ENCODE measurements at regions not wholly inside any gene's neighbourhood (a gene's known extent, or its start where the extent isn't known, plus 50 kb on each side); places are given as distances from the start of the nearest gene placed in this dataset.

GRCh38 chr3:150309557-150309956 is 98.5 kb upstream of the TSC22D2 start (continued):
- TF ChIP-seq SRSF7 (optimal IDR thresholded peaks at IDR 0.05; ENCODE audit: low read depth, low read length) (no peak), POLR2H (tag; IDR thresholded peaks at IDR 0.05; ENCODE audit: low read depth) (no peak), EP300 (IDR thresholded peaks at IDR 0.05; ENCODE audit: low read length) (no peak), HNRNPUL1 (IDR thresholded peaks at IDR 0.05; ENCODE audit: low read length) (no peak), ZNF124 (CRISPR knock-in tag; IDR thresholded peaks at IDR 0.05) (no peak), C11orf30 (IDR thresholded peaks at IDR 0.05; ENCODE audit: low read depth) (peak; percentile 96), ETV6 (IDR thresholded peaks at IDR 0.05; ENCODE audit: borderline replicate concordance in 1 of 2, low read depth in 2 of 2, low read length in 1 of 2) (no peak), ETV6 (CRISPR knock-in tag; IDR thresholded peaks at IDR 0.05; ENCODE audit: borderline replicate concordance) (no peak), MAFF (IDR thresholded peaks at IDR 0.05; ENCODE audit: low read length) (peak; percentile 99), ARID3B (CRISPR knock-in tag; IDR thresholded peaks at IDR 0.05; ENCODE audit: borderline replicate concordance) (no peak), MAFK (IDR thresholded peaks at IDR 0.05; ENCODE audit: low read length) (peak; percentile 99), ZNF398 (CRISPR knock-in tag; IDR thresholded peaks at IDR 0.05) (no peak), HNRNPL (IDR thresholded peaks at IDR 0.05; ENCODE audit: low read depth, low read length) (no peak), ZNF584 (CRISPR knock-in tag; IDR thresholded peaks at IDR 0.05; ENCODE audit: low read depth) (no peak)
- TF ChIP-seq, protein P1, sequence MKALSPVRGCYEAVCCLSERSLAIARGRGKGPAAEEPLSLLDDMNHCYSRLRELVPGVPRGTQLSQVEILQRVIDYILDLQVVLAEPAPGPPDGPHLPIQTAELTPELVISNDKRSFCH (CRISPR knock-in tag; IDR thresholded peaks at IDR 0.05): no peak
- TF ChIP-seq, protein P1 (tag; IDR thresholded peaks at IDR 0.05): no peak
- TF ChIP-seq, protein P2, sequence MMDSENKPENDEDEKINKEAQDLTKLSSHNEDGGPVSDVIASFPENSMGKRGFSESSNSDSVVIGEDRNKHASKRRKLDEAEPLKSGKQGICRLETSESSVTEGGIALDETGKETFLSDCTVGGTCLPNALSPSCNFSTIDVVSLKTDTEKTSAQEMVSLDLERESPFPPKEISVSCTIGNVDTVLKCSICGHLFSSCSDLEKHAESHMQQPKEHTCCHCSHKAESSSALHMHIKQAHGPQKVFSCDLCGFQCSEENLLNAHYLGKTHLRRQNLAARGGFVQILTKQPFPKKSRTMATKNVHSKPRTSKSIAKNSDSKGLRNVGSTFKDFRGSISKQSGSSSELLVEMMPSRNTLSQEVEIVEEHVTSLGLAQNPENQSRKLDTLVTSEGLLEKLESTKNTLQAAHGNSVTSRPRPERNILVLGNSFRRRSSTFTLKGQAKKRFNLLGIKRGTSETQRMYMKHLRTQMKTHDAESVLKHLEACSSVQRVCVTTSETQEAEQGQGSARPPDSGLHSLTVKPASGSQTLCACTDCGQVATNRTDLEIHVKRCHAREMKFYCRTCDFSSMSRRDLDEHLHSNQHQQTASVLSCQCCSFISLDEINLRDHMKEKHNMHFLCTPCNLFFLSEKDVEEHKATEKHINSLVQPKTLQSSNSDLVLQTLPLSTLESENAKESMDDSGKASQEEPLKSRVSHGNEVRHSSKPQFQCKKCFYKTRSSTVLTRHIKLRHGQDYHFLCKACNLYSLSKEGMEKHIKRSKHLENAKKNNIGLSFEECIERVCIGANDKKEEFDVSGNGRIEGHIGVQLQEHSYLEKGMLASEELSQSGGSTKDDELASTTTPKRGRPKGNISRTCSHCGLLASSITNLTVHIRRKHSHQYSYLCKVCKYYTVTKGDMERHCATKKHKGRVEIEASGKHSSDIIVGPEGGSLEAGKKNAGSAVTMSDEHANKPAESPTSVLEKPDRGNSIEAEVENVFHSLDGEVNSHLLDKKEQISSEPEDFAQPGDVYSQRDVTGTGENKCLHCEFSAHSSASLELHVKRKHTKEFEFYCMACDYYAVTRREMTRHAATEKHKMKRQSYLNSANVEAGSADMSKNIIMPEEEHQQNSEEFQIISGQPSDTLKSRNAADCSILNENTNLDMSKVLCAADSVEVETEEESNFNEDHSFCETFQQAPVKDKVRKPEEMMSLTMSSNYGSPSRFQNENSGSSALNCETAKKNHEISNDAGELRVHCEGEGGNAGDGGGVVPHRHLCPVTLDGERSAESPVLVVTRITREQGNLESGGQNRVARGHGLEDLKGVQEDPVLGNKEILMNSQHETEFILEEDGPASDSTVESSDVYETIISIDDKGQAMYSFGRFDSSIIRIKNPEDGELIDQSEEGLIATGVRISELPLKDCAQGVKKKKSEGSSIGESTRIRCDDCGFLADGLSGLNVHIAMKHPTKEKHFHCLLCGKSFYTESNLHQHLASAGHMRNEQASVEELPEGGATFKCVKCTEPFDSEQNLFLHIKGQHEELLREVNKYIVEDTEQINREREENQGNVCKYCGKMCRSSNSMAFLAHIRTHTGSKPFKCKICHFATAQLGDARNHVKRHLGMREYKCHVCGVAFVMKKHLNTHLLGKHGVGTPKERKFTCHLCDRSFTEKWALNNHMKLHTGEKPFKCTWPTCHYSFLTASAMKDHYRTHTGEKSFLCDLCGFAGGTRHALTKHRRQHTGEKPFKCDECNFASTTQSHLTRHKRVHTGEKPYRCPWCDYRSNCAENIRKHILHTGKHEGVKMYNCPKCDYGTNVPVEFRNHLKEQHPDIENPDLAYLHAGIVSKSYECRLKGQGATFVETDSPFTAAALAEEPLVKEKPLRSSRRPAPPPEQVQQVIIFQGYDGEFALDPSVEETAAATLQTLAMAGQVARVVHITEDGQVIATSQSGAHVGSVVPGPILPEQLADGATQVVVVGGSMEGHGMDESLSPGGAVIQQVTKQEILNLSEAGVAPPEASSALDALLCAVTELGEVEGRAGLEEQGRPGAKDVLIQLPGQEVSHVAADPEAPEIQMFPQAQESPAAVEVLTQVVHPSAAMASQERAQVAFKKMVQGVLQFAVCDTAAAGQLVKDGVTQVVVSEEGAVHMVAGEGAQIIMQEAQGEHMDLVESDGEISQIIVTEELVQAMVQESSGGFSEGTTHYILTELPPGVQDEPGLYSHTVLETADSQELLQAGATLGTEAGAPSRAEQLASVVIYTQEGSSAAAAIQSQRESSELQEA (IDR thresholded peaks at IDR 0.05; ENCODE audit: low read depth): no peak
